ENCODE measurements at regions not wholly inside any gene's neighbourhood (a gene's known extent, or its start where the extent isn't known, plus 50 kb on each side); places are given as distances from the start of the nearest gene placed in this dataset.
"Not testable (repeated sequence)": the region's sequence is repeated elsewhere in the genome, so short reads cannot be mapped to it uniquely, and the experiment has no call there.

DNA sequence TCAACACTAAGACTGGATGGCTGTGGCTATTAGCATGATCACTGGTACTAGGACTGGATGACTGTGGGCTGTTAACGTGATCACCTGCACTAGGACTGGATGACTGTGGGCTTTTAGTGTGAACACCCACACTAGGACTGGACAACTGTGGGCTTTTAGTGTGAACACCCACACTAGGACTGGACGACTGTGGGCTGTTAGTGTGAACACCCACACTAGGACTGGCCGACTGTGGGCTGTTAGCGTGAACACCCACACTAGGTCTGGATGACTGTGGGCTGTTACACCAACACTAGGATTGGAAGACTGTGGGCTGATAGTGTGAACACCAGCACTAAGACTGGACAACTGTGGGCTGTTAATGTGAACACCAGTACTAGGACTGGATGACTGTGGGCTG lies 329.2 kb downstream of the OSTF1 start:
- DNase-seq, result no peak

DNA sequence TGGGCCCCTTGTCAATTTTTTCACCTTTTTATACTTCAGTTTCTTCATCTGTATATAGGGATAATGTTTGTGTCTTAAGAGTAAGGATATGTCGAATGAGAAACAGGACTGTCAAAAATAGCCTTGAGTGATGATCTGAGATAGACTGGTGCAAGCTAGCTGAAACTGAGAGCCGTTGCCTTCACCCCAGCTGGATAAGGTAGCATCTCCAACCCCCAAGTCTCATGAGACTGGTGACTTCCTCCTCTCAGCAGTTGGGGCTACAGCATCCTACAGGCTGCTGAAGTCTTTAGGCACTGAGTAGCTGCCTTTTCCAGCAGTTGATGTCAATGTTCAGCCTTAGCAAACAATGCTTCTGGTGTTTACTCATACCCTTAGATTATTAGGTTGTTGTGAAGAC lies 330.2 kb downstream of the OSTF1 start:
- DNase-seq, result no peak

DNA sequence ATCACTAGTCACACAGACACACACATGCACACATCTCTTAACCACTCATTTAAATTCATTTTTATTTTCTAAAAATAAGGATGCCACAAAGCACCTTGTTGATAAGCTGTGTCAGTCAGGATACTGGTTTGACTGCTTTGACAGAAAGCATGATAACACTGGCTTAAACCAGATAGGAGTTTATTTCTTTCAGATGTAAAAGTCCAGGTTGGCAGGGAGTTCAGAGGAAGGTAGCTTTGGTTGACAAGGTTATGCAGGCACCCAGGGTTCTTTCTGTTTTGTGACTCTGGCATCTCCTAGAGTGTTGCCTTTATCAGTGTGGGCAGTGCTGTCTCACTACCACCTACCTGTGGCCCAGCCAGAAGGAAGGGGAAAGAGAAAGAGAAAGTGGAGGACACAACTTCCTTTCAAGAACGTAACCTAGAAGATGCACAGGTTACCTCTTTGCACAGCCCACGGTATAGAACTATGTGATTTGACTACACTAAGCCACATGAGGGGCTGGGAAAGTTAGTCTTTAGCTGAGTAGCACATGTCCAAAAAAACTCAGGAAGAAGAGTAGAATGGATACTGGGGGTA lies 334.7 kb downstream of the OSTF1 start:
- DNase-seq, result no peak

DNA sequence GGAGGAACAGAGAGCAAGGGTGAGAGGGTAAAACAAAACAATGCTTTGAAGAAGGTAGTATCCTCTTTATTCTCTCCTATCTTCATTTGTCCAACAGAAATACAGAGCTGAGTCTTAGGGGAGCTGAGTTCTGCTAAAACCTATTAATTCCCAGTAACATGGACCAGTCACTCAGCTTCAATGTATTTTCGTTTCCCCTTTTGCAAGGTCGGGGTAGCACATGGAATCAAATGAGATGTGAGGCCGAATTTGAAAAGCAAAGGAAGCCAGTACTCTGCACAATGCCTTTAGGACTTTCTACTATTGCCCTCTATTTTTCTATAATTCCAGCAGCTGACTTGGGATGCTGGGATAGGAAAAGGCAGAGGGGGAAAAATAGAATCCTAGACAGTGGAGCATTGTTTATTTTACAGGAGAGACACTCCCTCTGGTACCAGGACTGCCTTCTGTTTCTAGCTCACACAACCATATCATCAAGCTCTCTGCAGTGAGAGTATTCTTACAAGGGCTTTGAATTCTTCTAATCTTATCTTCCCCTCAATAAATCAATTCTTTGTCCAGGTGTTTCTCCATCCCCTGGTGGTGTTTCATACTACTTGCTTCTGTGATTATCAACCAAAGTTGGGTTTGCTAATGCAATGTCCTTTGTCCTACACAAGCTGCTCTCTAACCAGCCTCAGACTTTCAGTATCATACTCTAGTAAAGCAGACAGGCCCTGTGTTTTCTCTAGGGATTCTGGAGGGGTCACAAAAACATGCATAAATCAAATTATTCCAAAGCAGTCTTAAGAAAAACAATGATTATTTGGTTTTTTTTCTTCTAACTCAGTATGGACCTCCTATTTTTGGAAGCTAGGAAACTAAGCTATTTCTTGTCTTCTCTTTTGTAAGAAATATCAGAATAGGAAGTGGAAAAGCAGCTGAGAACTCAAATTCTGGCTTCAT lies 341.5 kb downstream of the OSTF1 start:
- no peak for DNase-seq

DNA sequence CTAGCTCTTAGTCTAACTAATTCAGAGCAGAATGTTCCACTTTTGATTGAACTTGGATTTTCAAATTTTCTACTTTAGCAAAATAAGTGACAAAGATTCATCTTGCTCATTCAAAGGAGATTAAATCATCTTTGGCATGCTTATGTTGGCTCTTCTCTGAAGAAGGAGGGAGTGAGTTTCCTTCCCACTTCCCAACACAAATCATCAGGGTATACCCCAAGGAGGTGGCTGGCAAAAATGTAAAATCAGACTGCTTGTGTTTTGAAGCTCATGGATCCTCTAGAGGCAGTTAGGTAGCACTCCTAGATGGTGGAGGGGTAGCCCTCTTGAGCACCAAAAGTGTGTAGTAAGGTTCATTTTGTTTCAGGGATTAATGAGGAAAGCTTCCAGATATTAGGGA lies 343.1 kb downstream of the OSTF1 start:
- DNase-seq, result no peak

DNA sequence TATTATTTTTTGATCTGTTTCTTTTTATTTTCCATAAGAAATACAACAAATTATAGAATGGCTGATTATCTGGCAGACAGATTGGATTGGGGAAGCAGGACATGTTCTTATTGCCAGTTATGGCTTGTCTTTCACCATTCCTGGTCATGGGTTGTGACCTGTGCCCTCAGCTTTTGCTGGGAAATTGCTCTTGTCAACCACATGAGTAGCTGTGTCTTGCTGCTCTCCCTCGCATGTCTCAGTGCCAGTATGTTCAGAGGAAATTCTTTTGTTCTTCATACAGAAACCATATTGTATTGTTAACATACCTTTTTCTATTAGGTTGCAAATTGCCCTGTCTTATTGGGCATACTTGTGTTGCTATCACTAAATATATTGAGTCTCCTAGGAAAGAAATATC lies 344.1 kb downstream of the OSTF1 start:
- DNase-seq, result no peak

DNA sequence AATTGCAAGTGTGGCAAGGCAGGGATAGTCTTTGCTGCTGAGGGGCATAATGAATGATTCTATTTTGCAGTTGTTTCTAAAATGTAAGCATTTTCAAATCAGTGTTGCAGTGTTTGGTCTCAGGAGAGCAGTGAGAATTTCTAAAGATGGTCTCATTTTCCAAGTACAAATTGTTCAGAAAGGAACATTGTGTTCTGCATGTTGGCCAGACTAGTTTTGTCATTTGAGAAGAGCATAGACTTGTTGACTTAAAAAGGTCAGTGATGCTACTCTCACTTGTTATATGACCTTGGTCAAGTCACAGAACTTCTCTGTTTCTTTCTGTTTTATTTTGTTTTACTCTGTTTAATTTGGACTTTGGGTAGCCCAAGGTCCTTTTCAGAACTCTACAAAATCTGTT lies 344.6 kb downstream of the OSTF1 start:
- DNase-seq, result no peak

DNA sequence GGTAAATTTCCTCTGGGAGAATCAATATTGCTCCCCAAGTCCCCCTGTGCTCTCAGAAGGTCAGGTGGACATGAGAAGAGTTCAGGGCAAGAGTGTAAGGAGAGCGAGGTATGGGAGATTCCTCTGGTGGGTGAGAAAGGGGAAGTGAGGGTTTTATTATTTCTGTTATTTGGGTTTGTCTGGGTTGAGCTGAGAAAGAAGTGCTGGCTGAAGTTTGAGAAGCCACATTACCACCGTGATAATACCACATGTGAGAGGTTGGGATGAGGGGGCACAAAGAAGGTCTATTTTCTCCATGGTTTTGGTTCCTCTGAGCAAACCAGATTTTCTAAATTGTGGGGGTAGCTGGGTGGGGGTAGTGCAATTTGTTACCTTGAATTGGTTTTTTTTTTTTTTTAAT lies 350.4 kb downstream of the OSTF1 start:
- no peak for DNase-seq

DNA sequence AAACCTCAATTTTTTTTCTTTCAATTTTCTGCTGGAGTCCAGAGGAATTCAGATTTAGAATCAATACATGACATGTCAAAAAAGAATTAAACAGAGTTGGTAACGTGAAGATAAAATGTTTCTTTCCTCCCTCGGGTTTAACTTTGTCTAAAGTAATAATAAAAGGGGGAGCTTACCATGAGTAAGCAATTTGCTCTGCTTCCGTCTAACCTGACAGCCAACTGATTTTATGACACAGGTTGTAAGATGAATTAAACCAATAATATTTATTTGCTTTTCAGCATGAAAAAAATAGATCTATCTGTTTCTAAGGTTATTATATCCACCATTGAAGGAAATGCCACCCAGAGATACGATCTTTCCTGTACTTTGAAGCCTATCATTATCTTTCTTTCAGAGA lies 352.6 kb downstream of the OSTF1 start:
- DNase-seq, result no peak

DNA sequence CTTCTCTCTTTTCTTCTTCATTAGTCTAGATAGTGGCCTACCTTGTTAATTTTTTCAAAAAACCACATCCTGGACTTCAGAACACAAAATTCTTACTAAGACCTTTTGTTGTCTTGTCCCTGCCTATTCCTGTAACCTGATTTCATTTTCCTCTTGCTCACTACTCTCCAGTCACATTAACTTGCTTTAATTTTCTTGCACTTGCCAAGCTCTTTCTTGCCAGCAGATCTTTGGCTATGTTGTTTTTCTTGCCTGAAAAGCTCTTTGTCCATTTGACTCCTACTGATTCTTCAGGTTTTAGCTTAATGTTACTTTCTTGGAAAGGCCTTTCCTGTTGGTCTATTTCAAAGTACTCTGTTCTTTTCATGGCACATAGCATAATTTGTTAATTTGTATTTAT lies 356.8 kb downstream of the OSTF1 start:
- DNase-seq, result no peak

DNA sequence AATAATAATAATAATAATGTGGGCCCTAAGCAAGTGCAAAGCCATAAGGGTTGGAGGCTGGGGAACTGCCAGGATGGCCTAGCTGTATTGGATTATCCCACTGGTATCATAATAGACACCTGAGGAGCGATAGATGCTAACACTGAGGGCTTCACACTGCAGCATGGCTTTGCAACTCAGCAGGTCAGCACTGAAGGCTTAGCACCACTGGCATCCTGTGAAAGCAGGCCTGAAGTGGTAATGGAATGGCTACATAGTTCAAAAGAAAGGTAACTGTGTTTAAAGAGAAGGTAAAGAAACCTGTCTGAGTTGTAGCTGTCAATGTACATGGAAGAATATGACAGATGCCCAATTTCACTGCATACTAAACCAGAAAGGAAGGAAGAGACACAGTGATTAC lies 359.0 kb downstream of the OSTF1 start:
- DNase-seq, result no peak

DNA sequence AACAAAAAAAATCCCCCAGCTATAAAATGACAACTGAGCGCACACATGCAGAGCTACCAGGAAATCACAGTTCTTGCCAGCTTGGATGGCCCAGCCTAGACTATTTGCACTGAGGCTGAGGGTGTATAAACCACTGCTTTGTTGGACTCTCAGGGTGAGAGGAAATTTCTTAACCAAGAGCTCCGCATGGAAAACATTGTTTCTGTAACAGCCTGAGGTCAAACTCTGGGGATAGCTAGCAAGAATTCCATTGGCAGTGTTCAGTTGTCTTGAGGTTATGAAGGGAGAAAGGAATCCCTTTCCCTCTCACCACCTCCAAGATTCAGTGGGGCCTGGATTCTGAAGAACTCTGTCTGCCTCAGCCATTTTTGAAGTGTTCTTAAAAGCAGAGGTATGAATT lies 360.0 kb downstream of the OSTF1 start:
- DNase-seq, result peak; percentile 28

DNA sequence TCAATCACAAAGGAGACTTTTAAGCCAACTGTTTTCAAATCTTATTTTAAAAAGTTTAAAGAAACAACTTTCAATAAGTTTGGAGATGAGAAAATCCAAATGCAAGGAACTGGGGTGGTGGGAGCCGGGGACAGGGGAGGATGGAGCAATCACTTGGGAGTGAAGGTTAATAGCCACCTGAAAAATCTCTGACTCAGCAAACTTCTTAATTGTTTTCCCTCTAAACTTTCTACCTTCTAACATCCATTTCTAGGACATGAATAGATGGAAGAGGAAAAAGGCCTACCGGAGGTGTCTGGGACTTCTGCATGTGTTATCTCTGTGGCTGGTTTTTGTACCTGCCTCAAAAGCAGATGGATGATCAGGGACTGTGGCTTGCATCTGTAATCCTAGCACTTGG lies 360.6 kb downstream of the OSTF1 start:
- DNase-seq, result no peak

DNA sequence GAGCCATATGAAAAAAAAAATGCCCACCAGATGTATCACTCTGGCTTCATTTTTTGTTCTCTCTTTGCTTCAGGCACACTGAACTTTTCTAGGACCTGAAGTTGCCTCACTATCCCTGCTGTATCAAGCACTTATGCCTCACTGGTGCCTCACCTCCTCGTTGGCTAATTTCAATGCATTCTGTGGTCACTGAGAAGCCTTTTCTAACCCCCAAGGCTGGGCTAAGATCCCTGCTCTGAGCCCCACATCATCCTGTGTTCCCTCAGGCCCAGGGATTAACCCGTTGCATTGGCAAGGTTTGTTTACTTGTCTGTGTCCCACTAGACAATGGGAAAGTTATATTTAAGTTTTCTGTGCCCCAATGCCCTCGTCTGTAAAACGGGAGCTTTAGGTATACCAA lies 362.7 kb downstream of the OSTF1 start:
- DNase-seq, result no peak

DNA sequence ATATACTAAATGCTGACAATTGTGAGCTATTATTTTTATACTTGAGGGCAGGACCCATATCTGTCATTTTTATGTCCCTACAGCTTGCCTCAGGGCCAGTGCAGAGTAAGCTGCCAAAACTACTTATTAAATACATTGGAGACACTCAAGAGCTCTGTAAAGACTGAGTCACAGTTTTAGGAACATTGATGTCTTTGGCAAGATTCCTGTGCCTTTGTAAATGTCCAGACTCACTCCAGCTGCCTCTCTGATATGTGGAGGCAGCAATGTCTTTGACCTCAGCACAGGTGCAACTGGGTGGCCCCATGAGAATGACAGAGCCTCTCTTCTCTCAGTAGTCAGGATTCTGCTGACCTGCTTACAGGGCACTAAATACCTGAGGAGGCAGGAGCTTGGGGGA lies 363.2 kb downstream of the OSTF1 start:
- DNase-seq, result no peak

DNA sequence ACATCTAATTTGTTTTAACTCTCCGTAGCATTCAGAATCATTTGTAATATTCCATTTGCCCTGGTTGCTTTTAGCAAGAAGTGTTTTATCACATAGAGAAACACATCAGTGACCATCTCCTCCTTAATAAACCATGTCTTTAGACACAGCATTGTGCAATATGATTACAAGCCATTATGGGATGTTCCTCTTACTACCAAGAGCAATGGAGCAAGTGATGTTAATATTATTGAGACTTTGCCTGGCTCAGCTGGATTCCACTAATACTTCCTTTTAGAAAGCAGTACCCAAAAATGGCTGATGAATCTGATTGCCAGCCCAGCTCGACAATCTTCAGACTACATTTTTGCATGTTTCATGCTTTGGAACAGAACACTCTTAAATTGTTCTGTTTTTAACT lies 364.2 kb downstream of the OSTF1 start:
- no peak for DNase-seq

DNA sequence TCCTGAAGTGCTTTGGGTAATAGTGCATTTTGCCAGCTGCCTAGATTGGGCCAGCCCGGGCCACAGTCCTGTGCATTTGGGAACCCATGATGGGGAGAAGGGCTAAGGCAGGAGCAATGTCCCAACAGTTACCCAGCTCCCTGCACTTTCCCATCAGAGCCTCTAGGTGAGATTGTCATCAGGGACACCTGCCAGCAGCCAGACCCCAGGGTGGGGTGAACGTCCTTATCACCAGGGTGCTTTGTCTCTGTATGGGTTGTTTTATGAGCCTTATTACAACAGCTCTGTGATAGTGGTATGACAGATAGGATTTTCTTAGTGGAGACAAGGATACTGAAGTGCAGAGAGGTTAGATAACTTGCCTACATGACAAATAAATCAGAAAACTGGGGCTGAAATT lies 365.7 kb downstream of the OSTF1 start:
- DNase-seq, result no peak

DNA sequence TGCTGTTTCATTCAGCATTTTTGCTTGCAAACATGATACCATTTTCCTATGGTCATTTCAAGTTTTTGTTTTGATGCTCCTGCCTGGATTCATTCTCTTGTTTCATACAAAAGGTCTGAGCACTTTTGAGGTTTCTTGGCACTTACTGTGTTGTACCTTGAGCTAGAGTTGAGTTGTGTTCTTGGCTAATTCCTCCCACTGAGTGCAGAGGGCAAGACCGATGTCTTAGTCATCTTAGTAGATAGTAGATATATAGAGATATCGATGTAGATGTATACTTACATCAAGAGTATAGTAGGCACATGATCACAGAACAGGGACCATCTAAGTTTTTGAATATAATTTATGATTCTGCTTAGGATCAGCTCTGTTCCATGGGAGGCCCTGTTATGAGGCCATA lies 366.6 kb downstream of the OSTF1 start:
- DNase-seq, result no peak

DNA sequence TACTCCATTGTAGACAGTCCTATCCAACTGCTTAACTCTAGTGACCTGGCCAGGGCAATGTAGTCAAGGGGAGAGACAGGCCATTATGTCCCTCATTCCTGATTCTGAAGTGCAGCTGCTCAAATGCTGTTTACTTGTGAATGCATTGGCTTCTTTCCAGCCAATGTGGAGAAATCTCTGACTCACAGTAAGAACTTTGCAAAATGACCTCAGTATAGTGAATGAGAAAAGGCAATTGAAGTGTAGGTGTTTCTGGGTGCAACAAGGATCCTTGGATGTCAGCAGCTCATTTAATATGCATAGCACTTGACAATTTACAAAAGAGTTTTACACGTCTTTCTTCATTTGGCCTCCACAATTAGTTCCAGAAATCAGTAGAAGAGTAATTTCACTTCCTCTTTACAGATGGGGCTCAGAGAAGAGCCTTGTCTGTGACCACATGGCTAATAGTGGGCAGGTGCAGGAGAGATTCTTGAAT lies 367.2 kb downstream of the OSTF1 start:
- DNase-seq, result no peak

DNA sequence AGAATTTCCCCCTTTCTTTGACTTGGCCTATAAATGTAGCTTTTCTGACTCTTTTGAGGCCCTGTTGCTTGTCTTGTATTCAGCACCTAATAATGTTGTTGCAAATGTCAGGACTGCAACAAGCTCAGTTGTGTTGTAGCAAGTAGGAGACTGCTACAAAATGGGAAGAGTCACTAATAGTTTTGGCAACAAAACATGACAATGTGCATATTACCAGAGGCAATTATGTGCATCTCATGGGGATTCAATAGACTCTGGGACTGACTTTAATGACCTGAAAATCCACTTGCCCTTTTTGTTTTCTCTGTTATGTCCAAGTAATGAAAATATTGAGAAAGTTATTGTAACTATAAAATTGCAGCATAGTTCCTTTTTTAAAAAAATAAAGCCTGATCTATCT lies 368.4 kb downstream of the OSTF1 start:
- DNase-seq, result no peak

DNA sequence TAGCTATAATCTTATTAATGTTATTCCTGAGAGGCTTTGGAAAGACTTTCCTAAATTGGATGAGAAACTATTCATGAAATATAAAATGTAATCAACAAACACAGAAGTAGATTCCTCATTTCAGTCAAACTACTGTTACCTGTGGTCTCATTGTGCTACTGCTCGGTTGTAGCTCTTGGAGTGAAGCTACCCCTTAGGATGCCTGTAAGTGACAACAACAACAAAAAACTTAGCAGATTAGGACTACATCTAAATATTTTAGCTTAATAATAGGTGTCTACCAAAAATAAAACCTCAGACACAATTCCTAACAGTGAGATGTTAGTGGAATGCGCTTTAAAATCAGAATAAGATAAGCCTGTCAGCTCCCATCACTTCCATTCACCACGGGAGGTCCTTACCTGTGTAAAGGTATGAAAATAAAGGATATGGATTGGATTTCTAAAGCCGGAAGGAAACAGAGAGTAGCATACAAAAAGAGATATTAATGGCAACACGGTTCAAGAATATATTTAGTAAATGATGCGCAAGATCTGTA lies 369.2 kb downstream of the OSTF1 start:
- no peak for DNase-seq

DNA sequence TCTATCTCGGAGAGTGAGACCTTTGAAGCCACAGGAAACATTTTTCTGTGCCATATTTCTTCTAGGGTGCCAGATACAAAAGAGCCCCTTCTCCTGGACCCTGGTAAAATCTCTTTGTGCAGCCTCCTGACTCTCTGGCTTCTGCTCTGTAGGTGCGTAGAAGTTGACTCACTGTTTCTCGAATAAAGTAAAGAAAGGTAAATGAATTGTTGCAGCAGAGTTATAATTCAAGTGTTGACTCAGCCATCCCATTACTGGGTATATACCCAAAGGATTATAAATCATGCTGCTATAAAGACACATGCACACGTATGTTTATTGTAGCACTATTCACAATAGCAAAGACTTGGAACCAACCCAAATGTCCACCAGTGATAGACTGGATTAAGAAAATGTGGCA lies 371.0 kb downstream of the OSTF1 start:
- DNase-seq, result not testable (repeated sequence)

DNA sequence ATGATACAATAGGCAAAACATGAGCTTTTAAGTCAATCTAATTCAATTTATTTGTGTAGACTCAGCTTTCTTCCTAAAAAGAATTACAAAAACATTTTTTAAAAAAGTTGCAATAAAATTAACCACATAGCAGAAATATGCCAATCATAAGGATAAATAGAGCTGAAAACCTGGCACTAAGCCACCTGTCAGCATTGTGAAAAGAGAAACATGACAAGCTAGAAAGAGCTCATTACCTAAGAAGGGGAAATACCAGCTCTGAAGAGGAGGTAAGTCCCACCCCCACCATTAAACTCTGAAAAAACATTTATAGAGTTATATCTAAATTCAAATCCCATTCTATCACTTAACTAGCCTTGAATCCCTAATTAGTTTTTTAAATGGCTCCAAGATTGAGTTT lies 372.9 kb downstream of the OSTF1 start:
- DNase-seq, result no peak

DNA sequence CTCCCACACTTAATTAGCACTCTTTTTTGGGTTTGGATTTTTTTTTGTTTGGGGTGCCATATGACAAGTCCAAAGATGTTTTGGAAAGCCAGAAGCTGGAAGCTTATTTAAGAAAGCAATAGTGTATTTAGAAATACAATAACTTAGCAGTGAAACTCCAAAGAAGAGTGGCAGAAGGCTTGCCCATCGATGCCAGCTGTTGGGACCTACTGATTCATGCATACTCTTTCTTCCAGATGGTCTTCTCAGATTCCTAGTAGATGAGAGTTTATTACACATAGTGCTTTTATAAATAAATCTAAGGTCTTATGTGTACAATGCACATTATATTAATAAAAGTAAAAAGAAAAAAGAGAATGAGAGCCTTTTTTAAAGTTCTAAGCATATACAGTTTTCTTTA lies 374.6 kb downstream of the OSTF1 start:
- no peak for DNase-seq

All from femur (tissue), 1 donor.